HG02885 (cell line): ENCODE measurements at regions not wholly inside any gene's neighbourhood (a gene's known extent, or its start where the extent isn't known, plus 50 kb on each side); places are given as distances from the start of the nearest gene placed in this dataset.
A peak's percentile ranks its signal among the peaks of the same experiment; 100 is the strongest.

Experiments
- ATAC-seq: cut with Tn5 transposase; IDR thresholded peaks from one replicate; pipeline ENCODE4 v1.9.1; 2021; ENCODE audit warnings: mild to moderate bottlenecking; ENCODE audit not compliant: unreplicated experiment, poor library complexity

DNA sequence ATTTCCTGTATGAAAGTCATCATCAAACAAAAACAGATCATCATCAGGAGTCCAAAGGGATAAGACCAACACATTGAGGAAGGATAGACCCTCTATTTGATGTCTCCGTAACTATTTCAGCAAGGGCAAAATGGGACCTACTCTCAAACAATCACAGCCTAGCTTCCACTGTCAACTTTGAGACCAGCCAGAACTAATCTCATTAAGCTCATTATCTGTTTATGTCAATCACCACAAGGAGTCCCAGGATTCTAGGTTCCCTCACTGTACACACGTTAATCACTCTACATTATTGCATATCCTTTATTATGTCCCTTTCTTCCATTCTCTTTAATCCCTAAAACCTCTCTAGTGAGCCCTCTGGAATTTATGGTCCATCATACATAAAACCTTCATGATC is 370.3 kb upstream of the LINC00305 start:
- no peak for ATAC-seq

- ATAC-seq = no peak
These were observed 369.3 kb upstream of the LINC00305 start for GRCh38 chr18:64518191-64518590.

- ATAC-seq = no peak
These were observed 364.5 kb upstream of the LINC00305 start for GRCh38 chr18:64513401-64513800.

DNA sequence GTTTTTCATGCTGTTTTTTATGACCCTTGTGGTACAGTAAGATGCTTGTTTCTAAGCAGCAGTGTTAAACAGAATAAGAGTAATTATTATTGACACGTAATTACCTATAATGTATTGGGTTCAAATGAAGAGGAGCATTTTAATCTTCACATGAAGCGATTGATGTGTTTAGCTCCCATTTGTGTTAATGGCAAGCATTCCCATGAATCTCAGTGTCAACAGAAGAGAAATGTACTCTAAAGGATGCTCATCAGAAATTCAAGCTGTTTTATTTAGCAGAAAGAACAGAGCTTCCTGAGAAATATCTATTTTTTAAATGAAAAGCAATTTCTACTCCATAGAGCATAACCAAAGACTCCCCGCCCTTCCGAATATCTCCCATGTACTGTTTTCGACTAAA is 341.3 kb upstream of the LINC00305 start:
- ATAC-seq = no peak

DNA sequence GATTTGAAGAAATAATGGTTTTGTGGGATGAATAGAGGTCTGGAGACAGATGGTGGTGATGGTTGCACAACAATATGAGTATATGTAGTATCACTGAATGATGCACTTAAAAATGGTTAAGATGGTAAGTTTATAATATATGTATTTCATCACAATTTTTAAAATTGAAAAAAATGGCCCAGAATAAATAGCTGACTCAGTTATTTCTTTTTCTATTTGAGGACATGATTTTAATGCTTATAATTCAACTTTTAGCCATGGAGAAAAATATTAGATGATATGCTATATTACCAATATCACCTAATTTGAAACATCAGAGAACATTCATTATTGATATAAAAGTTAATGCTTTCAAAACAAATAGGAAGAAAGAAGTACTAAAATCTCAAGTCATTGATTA is 339.8 kb upstream of the LINC00305 start:
- no peak for ATAC-seq

- no peak for ATAC-seq
These were observed 325.9 kb upstream of the LINC00305 start for GRCh38 chr18:64474773-64475172.

GRCh38 chr18:64474255-64474654 is 325.4 kb upstream of the LINC00305 start:
- ATAC-seq = no peak

DNA sequence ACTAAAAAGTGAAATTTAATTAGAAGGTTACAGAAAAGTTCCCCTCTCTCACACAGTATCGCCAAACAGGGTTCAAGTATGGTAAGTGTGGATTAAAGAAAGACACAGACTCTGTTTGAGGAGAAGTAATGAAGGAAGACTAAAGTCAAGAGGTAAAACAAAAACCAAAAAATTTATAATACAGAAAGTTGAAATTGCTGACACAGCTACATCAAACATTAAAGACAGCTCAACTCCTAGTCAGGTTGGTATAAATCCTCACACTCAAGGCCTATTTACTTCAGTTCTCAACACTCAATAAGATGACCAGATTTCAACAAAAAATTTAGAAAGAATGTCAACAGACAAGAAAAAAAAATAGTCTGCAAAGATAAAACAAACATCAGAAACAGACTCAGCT is 300.5 kb upstream of the LINC00305 start:
- no peak for ATAC-seq

DNA sequence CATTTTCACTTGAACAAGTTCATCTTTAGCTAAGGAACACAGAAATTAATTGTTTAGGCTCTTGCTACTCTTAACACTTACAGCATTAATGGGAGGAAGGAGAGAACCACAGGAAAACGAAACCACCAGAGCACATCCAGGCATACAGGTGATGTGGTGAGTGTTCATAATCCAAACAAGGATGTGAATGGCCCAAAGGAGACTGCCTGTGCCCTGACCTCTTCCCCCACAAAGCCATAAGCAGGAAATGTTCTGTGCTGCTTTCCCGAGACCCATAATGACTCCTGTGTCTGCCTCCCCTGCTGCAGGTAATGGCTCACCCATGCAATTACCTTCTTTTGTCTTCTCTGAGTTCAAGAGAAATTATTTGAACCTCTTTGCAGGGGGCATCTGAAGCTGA is 295.9 kb upstream of the LINC00305 start:
- ATAC-seq = no peak

DNA sequence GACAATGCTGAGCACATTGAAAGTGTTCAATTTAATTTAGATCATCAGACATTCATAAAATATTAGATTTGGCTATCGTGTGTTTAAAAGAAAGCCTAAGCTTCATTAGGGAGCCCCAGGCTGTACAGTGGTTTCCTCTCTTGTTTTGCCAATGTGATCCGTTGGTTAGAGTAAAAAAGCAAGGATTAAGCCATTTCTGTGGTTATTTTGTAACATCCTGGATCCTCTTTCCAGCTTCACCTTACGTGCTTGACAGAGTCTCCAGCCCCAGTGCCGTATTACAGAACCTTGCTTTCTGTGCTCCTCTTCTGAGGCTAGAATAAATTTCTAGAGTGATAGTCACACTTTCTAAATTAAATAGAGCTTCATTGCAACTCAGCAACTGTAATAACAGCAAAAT is 289.3 kb upstream of the LINC00305 start:
- no peak for ATAC-seq

DNA sequence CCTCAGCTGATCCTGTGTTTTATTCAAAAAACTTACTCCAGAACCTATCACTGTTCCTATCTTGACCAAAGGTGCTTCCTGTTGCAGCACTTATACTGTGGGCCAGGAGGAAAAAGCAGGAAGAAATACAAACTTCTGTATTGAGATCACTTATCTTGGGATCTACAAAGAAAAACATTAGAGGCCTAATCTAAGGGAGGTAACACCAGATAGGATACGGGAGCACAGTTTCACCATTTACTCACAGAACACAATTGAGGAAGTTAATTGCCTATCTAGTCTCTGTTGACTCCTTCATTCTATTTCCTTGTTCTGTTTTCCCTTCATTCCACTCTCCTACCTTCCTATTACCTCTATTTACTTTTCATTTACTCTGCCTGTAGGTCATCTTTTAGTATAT is 287.2 kb upstream of the LINC00305 start:
- no peak for ATAC-seq

GRCh38 chr18:64419156-64419555 is 270.3 kb upstream of the LINC00305 start:
- no peak for ATAC-seq

DNA sequence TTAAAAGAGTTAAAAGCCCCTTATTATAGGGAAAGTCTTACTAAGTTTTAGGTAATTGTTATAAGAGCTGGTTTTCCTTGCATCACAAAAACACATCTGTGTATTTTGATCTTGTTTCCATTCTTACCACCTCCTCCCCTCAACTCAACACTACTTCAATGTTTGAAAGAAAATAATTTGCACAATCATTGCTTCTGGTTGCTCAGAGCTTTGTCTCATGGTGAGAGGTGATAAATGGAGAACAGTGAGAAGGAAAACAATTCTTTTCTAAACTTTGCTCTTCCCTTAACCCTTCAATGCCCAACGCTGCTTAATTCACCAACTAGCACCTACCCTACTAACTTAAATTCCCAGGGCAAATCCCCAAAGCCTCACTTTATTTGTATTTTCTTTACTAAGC is 268.1 kb upstream of the LINC00305 start:
- no peak for ATAC-seq

- ATAC-seq = no peak
These were observed 266.3 kb upstream of the LINC00305 start for GRCh38 chr18:64415218-64415617.

DNA sequence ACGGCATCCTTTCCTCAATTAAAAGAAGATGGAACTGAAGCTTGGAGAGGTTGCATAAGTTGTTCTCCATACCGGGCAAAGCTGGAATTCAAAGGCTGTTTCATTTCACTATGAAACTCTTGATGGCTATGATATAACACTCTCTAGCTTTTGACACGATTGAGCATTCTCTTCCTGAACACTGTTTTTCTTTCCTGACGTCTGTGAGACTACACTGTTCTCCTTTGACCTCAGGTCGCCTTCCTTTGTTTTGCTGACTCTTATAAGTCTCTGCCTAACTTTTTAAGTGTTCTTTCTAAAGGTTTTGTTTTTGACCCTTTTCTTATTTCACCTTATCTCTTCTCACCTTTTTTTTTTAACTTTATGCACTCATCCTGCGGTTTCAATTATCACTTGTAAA is 261.8 kb upstream of the LINC00305 start:
- no peak for ATAC-seq

DNA sequence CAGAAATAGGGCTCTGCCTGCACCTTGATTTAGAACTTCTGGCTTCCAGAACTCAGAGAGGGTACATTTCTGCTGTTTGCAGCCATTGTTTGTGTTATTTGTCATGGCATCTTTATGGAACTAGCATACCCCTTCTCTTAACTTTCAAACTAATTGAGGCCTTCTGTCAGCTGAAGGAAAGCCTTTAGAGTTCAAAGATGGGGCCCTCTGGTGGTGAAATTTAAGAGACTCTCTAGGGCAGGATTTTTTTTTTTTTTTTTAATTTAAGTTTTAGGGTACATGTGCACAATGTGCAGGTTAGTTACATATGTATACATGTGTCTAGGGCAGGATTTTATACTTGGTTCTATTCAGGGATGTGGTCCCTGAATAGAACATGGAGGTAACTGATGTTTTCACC is 260.6 kb upstream of the LINC00305 start:
- ATAC-seq = peak; percentile 59

GRCh38 chr18:64407606-64408005 is 258.7 kb upstream of the LINC00305 start:
- ATAC-seq = no peak

DNA sequence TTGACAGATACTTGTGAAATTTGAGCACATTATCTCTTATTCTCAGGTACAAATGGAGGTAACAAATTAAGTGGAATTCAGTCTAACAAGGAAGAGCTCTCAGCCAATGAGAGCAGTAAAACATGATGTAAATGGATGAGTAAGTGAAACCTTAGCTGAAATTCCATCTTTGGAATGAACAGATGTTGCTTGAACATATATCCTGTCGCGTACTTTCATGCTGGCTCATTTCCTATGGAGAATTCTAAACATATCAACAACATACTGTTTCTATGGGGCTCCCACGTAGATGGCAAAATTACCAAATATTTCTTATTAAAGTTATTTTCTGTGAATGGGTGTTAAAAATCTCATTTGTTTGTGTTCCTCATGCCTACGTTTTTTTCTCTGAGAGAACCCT is 256.3 kb upstream of the LINC00305 start:
- no peak for ATAC-seq

DNA sequence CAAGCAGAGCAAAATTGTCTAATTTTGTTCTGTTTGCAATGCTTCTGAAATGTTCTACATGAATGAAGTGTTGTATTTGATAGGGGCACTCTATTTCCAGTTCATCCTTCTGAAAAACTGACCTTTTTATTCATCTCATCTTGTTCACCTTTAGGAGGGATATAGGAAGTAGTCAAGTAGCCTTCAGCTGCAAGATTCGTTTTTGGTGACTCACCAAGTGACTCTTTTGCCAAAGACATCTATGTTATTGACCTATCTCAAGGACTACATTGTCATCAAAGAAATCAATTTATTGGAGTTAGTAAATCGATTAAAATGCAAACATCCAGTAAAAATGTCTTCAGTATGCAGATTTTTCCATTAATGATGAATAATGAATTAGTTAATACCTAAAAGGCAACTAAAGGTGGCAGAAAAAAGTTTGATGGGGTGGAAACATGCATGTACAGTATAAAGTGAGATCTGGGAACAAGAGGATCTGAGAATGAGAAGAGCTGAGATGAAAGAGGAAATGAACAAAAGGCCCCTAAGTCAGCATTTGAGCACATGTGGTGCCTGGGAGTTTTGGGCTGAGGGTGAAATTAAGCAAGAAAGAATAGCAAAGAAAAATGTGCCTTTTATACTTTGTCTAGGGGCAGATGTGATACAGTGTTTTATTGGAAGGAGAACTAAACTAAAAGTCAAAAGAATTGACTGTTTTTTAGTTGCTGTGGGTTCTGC is 255.1 kb upstream of the LINC00305 start:
- peak; percentile 68 for ATAC-seq

GRCh38 chr18:64402636-64403035 is 253.7 kb upstream of the LINC00305 start:
- ATAC-seq = no peak

DNA sequence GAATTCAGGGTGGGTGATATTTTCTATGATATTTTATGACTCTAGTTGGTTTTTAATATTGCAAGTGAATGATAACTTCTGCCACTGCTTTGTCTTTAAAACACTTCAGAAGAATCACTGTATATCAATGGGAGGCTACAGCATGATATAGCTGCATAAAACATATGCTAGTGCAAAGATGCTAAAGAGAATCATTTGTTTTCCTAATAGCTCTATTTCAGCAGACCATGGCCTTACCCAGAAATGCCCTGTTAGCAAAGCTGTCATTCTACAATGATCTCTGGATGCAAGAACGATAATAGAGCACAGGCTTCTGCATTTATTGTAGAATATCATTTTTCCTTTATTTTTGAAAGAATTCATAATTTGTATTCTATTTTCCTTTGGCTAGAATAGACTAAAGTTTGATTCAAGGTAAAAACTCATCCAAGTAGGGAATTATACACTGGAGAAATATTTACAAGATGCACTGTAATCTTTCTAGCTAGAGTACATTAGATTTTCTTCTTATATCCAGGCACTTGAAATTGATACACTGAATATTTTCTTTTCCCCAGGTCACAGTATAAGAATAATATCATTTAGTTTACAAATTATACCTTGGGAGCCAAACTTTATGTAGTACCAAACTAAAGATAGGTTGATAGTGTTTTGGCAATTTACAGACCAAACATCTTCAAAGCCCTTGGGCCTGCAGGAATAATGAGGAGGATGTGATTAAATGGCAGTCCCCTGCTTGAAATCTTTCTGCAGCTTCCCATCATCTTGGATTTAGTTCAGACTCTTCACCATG is 252.6 kb upstream of the LINC00305 start:
- ATAC-seq = no peak

- no peak for ATAC-seq
These were observed 250.7 kb upstream of the LINC00305 start for GRCh38 chr18:64399566-64399965.
